Activated CD8-positive, alpha-beta T cell treated with anti-CD3 and anti-CD28 coated beads for 36 hours (primary cell): ENCODE measurements at regions not wholly inside any gene's neighbourhood (a gene's known extent, or its start where the extent isn't known, plus 50 kb on each side); places are given as distances from the start of the nearest gene placed in this dataset.

Experiments
- ATAC-seq: fragments of 200-7000 bp; cut with Tn5 transposase; one replicate; pipeline ENCODE4 v1.10.0; 2021; ENCODE audit warnings: mild to moderate bottlenecking, moderate library complexity
- CTCF ChIA-PET: fragments of 350-600 bp; sonication (Branson Sonifier 250); formaldehyde crosslinking; loops from one replicate; lab custom pipeline; 2021; ENCODE audit warnings: antibody characterized with exemption; lab: Charles Lee
- POLR2A ChIA-PET: fragments of 350-600 bp; sonication (Branson Sonifier 250); formaldehyde crosslinking; loops from one replicate; lab custom pipeline; 2021; ENCODE audit warnings: antibody characterized with exemption; lab: Charles Lee
- DNase-seq: peaks from one replicate; pipeline ENCODE4 v3.0.0-alpha.2; 2020
- H3K27ac Mint-ChIP-seq: one replicate; pipeline ENCODE4 v1.8.0; 2021; ENCODE audit warnings: mild to moderate bottlenecking, mixed read lengths
- H3K27me3 Mint-ChIP-seq: one replicate; pipeline ENCODE4 v1.8.0; 2021; ENCODE audit warnings: mixed read lengths
- H3K36me3 Mint-ChIP-seq: one replicate; pipeline ENCODE4 v1.8.0; 2021; ENCODE audit warnings: low read depth, mixed read lengths
- H3K4me1 Mint-ChIP-seq: one replicate; pipeline ENCODE4 v1.8.0; 2021; ENCODE audit warnings: low read depth, mixed read lengths
- H3K4me3 Mint-ChIP-seq: one replicate; pipeline ENCODE4 v1.8.0; 2021; ENCODE audit warnings: mild to moderate bottlenecking, moderate library complexity, mixed read lengths
- H3K9me3 Mint-ChIP-seq: one replicate; pipeline ENCODE4 v1.8.0; 2021; ENCODE audit warnings: mixed read lengths
- CTCF ChIP-seq: fragments of 200-600 bp; IDR thresholded peaks from one replicate; pipeline ENCODE4 v1.8.0; 2022; ENCODE audit warnings: antibody characterized with exemption, mild to moderate bottlenecking
- intact Hi-C: fragments of 100-400 bp; cut with micrococcal nuclease; formaldehyde crosslinking; loops from one replicate; pipeline ENCODE4 v1.10.0; 2022

- Mint-ChIP-seq H3K4me1 (no peaks in the 10 kb centered on the region), H3K27me3 (no peaks in the 10 kb centered on the region)
Observed at GRCh38 chr10:65571011-65571570, 1354.7 kb upstream of the LRRTM3 start.

GRCh38 chr10:65581426-65582026 is 1344.3 kb upstream of the LRRTM3 start:
- ChIA-PET CTCF (no interaction called here), POLR2A (no interaction called here)
- ATAC-seq, result no peak
- H3K27ac Mint-ChIP-seq, result no peak overlapping the region
- no peaks in the 10 kb centered on the region for H3K27me3 Mint-ChIP-seq
- H3K9me3 Mint-ChIP-seq, result peaks cover 19% of the 10 kb centered on the region
- intact Hi-C loops, result no loop called here
- TF ChIP-seq CTCF, result no peak
- H3K36me3 Mint-ChIP-seq, result no peaks in the 10 kb centered on the region
- no peaks in the 10 kb centered on the region for H3K4me1 Mint-ChIP-seq
- DNase-seq, result no peak
- no peak overlapping the region for H3K4me3 Mint-ChIP-seq

More at GRCh38 chr10:65571011-65571570, 1354.7 kb upstream of the LRRTM3 start:
- no peak for DNase-seq
- ChIA-PET CTCF (no interaction called here), POLR2A (no interaction called here)
- TF ChIP-seq CTCF, result no peak
- H3K27ac Mint-ChIP-seq, result no peak overlapping the region
- intact Hi-C loops, result no loop called here
- no peak overlapping the region for H3K4me3 Mint-ChIP-seq
- ATAC-seq, result no peak
- no peaks in the 10 kb centered on the region for H3K9me3 Mint-ChIP-seq
- H3K36me3 Mint-ChIP-seq, result no peaks in the 10 kb centered on the region

- CTCF ChIA-PET, result no interaction called here
- Mint-ChIP-seq H3K36me3 (no peaks in the 10 kb centered on the region), H3K4me3 (no peak overlapping the region), H3K9me3 (peaks cover 7% of the 10 kb centered on the region), H3K27me3 (no peaks in the 10 kb centered on the region), H3K4me1 (no peaks in the 10 kb centered on the region), H3K27ac (no peak overlapping the region)
- intact Hi-C loops, result no loop called here
- ATAC-seq, result no peak
- POLR2A ChIA-PET, result interaction anchor here (0.5 kb wide), 1 partner anchor 9 kb away, joined by 3 read pairs; no protein-coding TSS in a partner anchor
- no peak for TF ChIP-seq CTCF
- DNase-seq, result no peak
Observed at GRCh38 chr10:65602182-65602865, 1323.5 kb upstream of the LRRTM3 start.

- H3K4me3 Mint-ChIP-seq, result no peak overlapping the region
- ATAC-seq (no peak), DNase-seq (no peak)
- TF ChIP-seq CTCF, result no peak
- peaks cover 14% of the 10 kb centered on the region for H3K9me3 Mint-ChIP-seq
- H3K36me3 Mint-ChIP-seq, result no peaks in the 10 kb centered on the region
- intact Hi-C loops, result no loop called here
- H3K27ac Mint-ChIP-seq, result no peak overlapping the region
- CTCF ChIA-PET, result no interaction called here
- POLR2A ChIA-PET, result no interaction called here
- H3K4me1 Mint-ChIP-seq, result no peaks in the 10 kb centered on the region
- H3K27me3 Mint-ChIP-seq, result no peaks in the 10 kb centered on the region
Observed at GRCh38 chr10:65611592-65611991, 1314.2 kb upstream of the LRRTM3 start.

- peaks cover 9% of the 10 kb centered on the region for H3K9me3 Mint-ChIP-seq
- ATAC-seq, result no peak
- H3K4me3 Mint-ChIP-seq, result no peak overlapping the region
- no peaks in the 10 kb centered on the region for H3K27me3 Mint-ChIP-seq
- no peak for DNase-seq
- no peaks in the 10 kb centered on the region for H3K4me1 Mint-ChIP-seq
- no peak for TF ChIP-seq CTCF
- H3K27ac Mint-ChIP-seq, result no peak overlapping the region
- ChIA-PET POLR2A (no interaction called here), CTCF (no interaction called here)
- no peaks in the 10 kb centered on the region for H3K36me3 Mint-ChIP-seq
- intact Hi-C loops, result no loop called here
Observed at GRCh38 chr10:65614956-65615565, 1310.8 kb upstream of the LRRTM3 start.
